HG03103 (cell line): ENCODE measurements at regions not wholly inside any gene's neighbourhood (a gene's known extent, or its start where the extent isn't known, plus 50 kb on each side); places are given as distances from the start of the nearest gene placed in this dataset.
"Not testable (repeated sequence)": the region's sequence is repeated elsewhere in the genome, so short reads cannot be mapped to it uniquely, and the experiment has no call there.

ENCODE experiments used
- ATAC-seq: cut with Tn5 transposase; IDR thresholded peaks from one replicate; pipeline ENCODE4 v1.9.1; 2021; ENCODE audit warnings: low read depth; ENCODE audit not compliant: unreplicated experiment

DNA sequence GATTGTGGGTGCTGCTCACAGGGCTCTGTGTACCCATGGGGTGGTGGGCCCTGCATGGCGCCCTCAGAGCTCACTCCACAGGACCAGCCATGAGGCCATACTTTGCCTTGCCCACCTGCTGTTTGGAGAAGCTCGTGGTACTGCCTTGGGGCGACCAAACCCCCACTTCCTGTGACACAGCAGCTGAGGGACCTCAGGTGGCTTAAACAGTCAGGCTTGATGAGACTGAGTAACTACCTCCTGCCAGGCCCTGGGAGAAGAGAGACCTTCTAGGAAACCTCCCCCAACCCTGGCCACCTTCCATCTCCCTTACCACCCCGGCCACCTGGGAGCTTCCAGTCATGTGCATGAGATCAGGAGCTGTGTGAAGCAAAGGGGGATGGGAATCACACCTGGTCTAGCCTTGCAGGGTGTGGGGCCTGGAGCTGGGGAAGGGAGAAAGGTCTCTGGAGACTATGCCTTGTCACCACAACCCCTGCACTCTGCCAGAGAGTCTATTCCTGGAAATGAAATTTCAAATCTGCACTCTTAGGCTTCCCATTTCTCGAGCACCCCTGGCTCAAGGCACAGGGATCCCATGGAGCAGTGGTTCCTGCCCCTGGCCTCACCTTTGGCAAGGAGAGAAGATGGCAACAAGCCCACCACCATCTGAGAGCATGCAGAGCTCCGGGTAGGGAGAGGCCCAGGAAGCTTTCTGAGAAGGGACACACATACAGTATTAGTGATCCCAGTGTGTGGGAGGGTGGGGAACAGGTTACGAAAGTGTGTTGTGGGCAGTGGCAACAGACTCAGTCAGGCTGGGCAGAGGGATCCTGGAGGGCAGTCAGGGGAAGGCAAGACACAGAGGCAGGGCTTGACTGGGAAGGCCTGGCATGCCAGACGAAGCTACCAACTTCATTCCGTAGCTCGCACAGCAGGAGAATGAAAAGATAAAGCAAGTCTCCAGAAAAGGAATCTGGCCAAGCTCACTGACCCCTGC lies 125.0 kb downstream of the URI1 start:
- no peak for ATAC-seq

DNA sequence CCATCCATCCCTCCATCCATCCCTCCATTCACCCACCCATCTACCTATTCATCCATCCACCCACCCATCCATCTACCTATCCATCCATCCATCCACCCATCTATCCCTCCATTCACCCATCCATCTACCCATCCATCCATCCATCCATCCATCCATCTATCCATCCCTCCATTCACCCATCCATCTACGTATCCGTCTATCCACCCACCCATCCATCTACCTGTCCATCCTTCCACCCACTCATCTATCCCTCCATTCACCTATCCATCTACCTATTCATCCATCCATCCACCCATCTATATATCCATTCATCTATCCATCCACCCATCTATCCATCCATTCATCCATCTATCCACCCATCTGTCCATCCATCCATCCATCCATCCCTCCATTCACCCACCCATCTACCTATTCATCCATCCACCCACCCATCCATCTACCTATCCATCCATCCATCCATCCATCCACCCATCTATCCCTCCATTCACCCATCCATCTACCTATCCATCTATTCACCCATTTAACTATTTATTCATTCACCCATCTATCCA lies 126.0 kb downstream of the URI1 start:
- not testable (repeated sequence) for ATAC-seq

DNA sequence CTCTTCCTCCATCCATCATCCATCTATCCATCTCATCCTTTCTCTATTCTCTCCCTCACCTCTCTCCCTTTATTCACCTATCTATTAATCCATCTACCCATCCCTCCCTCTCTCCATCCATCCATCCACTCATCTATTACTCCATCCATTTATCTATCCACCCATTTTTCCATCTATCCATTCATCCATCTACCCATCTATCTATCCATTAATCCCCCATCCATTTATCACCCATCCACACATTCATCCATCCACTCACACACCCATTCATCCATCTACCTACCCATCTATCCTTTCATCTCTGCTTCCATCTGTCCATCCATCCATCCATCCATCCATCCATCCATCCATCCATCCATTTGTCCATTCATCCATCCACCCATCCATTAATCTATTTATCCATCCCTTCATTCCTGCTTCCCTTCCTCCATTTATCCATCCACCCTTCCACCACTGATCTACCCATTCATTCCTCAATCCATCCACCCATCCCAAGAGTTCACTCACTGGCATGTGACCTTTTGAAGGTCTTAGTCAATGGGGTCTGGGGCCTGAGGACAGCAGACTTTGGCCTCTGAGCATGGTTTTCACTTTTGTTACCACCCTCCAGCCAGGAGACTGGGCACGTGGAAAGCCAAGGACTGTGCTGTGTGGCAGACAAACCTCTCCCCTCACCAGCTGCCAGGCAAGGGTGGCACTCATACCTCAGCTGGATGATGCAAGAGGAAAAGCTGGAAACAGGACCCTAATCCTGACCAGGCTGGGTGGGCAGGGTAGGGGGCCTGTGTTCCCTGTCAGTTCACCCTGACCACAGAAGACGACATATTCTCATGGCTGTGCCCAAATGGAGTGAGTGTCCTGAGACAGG lies 126.7 kb downstream of the URI1 start:
- no peak for ATAC-seq

DNA sequence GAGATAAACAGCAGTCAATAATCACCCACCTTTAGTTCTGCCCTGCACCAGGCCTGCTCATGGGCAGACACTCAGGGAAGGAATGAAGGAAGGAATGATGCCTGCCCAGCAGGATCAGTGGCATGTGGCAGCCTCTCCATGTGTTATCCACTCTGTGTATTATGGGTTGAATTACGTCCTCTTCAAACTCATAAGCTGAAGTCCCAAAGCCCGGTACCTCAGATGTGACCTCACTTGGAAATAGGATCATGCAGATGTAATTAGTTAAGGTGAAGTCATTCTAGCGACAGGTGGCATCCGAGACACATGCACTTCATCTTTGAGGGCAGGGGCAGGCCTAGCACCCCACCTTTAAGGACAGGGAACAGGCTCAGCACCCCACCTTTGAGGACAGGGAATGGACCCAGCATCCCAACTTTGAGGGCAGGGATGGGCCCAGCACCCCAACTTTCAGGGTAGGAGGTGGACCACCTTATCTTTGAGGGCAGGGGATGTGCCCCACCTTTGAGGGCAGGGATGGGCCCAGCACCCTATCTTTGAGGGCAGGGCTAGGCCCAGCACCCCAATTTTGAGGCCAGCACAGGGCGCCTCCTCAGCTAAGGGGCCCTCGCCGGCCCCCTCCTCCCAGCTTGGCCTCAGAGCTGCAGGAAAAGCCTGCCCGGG lies 127.6 kb downstream of the URI1 start:
- ATAC-seq, result no peak

DNA sequence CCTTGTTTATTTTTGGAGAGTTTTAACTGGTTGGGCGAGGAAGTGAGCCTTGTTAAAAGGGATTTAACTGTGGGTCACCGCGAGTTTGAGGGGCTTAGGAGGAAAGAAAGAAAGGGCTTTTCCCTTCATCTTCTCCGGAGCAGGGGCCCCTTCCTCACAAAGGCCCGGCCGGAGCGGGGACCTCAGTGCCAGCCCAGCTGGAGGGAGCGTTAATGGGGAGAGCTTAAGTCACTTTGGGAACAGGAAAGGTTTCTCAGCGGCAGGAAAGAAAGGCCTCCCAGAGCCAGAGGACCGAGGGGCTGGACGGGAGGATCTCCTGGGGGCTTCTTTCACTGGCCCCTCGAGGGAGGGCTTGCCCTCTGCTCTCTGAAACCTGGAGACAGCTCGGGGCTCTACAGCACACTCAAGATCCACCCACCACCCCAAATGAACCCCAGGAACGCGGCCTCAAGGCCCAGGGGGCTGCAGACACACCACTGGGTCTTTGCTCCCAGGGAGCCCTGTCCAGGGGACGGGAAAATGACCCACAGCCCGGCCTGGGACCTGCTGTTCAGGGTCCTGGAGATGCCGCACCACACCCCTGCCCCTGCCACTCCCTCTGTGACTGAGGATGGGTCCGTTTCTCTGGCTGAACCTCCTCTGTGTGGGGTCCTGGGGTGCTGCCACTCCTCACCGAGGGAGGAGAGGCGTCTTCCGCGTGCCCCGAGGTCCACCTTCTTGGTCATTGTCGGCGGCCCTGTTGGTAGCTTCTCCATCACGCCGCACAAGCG lies 128.3 kb downstream of the URI1 start:
- ATAC-seq, result no peak

DNA sequence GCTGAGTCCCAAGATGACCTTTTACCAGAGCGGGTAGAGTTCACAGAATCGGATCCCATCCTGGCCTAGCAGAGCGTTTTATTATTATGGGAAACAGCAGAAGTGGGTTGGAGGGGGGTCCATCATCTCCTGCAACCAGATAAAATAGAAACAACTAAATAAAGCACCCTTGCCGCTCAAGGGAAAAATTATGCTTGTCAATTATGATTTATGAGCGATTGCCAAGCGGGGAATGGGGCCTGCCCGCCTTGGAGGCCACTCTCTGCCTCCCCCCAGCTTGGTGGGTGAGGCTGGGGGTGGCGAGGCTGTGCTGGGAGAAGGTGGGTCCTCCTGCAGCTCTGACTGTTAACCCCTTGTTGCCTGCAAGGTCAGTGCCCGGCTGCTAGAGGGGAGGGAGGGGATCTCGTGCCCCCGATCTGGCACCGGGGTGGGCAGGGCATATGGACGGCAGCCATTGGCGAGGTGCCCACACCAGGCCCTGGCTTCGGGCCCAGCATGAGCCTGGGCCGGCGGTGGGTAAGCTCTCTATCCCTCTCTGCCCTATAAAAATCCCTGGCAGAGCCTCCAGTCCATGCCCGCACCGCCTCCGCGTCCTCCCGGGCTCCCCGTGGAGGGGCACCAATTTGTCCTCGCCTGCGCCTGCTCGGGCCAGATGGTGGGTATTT lies 129.1 kb downstream of the URI1 start:
- ATAC-seq, result no peak

DNA sequence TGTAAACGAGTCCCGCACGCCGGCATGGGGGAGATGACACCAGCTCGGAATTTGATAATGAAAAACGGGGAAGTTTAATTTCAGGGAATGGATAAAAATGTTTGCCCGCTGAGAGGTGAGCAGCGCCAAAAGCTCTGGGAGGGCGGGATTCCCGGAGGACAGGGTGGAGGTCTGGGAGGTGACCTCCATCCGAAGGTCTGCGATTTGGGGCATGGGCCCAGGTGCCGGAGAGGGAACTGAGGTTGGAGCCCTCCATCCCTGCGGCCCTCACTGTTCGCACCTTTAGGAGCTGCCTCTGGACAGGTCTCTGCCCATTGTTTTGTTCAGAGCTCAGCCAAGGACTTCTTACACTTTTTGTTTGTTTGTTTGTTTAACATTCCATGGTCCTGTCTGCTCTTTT lies 129.8 kb downstream of the URI1 start:
- ATAC-seq, result no peak

DNA sequence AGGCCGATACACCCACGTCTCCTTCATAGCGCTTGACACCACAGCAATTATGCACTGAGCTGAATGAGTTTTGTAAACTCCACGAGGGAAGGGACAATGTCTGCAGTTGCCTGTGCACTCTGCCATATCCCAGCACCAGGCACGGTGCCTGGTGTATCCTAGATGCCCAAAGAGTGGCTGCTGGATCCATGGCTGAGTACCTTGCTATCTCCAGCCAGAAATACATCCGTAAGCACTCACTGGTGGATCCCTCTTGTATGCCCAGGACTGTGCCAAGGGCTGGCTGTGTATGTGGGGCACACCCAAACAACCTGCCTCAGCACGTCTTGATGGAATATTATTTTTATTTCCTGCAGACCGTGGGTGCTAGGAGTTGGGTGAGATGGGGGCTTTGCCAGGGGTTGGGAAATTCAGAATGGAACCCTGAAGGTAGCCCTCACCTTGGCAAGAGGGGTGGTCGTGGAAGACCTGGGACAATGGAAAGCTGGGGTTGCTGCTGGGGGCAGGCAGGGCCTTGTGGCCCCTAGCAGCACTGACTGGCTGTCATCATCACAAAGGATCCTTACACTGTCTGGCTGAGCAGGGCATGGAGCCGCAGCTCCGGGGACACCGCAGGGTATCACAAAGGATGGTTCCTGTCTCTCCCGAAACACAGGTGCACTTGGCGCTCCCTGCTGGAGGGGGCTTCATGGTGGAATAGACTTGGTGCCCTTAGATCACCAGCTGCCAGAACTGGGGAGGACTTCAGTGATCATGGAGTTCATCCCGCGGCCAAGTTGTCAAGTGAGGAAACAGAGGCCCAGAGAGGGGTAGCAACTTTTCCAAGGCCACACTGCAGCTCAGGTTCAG lies 131.3 kb downstream of the URI1 start:
- no peak for ATAC-seq

DNA sequence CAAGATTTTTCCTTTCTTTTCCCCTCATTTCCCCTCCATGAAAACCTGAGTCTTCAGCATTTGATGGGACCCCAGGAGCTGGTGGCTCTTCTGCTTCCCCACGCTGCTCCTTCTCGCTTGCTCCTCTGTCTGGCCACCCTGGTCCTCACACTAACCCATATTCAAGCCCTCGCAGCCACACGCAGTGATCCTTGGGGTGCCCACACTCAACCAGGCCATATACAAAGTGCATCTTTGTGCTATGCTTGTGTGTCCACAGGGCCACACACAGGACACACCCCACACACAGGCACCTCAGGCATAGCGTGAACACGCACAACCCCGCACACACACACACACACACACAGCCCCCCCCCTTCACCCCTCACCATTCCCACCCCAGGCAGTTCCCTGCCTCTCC lies 132.1 kb downstream of the URI1 start:
- ATAC-seq, result no peak

DNA sequence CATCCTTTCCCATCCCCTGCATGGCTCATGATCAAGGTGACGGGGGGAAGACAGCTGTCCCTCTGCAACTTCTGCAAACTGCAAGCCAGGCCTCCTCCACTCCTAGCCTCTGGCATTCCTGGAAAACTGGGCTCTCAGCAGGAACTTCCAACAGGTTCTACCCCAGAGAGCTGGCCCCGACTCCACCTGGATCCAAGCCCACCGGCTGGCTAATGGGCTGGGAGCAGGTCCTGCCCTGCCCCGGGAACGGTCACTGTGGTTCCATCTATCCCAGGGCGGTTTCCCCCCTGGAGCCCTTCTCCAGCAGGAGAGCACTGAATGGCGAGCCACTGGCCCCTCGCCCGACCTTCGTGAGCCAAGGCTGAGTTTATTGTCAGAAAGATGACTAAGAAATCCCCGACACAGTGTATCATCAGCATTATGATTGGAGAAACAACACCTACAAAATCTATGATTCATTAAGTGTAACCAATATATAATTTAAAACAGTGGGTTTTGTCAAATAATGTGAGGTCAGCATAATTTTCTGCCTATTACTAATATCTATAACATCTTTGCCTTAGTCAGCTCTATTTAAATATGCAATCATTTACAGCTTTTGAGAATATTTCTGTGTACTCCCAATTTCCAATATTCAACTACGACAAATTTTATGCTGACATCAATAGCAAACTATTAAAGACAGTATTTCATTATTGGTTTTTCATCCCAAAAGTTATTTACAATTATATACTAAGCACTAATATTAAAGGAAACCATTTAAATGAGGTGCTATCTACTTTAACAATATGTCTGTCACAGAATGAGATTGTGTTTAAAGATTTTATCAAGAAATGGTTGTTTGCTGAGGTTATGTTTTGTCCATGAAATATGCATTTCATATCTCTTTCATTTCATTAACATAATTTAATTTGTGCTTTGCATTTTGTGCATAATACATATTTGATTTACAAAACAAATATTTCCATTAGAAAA lies 133.0 kb downstream of the URI1 start:
- ATAC-seq, result no peak

DNA sequence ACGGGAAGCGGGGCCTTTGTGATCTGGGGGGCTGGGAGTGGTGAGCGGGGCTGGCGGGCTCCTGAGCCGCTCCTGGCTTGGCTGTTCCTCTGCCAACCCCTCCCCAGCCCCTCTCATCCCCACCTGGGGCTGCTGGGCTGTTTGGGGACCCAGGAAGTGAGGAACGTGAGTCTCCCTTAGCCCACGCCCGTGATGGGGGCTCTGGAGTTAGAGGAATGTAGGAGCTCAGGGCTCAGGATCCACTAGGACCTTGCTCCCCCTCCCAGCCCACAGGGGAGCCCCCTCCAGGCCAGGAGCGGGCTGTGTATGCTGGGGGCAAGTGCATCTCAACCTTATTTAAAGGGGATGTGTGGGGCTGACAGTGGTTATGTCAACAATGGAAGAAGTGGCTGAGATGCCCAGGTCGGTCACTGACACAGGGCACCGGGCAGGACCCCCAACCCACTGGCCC lies 134.1 kb downstream of the URI1 start:
- no peak for ATAC-seq

DNA sequence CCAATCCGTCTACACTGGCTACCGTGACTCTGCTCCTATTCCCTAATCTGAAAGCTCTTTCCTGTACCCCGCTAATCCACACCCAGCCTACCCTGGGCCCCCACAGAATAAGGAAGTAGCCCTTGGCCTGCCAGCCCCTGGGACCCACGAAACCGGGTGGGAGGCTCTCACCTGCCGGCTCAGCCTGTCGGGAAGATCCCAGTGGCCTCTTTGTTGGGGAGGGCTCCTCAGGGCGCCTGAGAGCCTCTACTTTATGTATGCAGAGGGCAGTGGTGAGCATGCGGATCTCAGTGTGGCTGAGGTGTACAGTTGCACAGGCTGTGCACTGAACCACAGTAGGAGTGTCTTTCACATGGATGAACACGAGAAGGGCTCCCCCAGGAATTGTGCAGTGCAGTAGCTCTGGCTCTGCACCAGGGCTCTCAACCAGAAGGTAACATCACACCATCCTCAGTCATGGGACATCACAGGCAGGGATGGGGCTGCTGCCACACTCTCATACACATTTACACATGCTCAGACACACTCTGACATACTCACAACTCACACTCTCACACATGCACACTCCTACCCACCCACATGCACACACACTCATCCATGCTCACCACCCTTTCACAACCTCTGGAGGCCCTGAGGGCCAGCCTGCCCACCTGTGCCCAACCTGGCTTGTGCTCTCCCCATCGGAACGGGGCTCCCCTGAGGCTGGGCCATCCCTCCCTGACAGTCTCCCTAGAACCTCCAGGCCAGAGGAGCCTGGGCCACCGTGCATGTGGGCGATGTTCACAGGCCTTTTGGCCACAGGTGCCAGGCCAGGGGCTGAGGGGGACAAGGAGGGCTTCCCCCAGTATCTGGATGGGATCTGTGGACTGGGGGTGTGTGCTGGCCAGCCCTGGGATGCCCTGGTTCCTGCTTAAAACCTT lies 135.0 kb downstream of the URI1 start:
- no peak for ATAC-seq

DNA sequence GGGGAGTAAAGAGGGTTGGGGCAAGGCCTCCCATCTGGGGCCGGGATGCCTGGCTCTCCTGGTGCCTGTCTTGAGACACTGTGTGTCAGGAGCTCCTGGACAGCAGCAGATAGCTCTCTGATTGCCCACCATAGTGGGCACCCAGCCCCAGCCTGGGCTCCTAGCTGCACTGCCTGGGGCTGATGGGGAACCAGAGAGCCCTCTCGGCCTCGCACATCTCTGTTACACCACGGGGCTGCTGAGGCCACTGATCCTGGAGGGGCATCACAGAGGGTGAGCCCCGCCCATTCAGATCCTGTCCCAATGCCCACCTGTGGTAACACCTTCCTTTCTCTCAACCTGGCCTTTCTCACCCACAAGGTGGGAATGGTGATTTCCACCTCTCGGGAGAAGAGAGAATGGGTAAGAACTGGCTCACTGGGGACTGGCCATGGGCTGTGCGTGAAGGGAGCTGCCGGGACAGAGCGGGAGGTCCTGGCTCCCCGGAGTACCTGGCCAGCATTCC lies 135.9 kb downstream of the URI1 start:
- no peak for ATAC-seq

DNA sequence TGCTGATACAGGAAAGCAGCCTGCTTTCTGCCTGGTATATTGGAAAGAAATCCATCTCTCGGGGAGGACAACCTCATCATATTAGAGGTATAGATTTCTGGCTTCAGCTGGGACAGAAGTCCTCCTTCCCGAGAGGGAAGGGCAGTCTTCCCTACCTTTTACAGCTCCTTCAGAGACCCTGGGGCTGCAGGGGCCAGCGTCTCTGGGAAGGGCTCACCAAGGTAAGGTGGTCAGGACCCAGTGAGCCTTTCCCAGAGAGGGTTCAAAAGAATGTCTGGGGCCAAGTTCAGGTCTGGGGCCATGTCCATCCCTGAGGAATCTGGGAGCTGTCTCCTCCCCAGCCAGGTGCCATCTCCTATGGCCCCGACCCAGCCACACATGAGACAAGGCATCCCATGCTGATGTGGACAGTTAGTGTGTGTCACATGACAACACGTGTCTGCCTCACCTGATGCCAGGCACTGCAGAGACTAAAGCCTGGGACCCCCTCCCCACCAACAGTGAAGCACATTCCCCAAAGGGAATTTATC lies 136.4 kb downstream of the URI1 start:
- ATAC-seq, result no peak

DNA sequence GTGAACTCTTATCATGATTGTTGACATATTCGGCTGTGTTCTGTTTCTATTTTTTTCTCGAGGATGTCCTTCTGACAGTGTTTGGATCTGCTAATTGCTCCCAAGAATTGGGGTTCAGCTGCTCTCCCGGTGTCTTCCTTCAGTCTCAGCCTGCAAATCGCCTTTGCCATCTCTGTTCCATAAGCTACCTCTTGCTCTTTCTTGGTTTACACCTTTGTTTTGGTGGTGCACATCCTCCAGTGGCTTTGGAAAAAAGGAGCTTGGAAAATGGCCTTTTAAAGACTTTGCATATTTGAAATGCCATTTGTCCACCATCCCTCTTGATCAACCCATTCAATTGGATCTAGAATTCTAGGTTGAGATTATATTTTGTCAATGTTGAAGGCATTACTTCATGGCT lies 137.2 kb downstream of the URI1 start:
- no peak for ATAC-seq

DNA sequence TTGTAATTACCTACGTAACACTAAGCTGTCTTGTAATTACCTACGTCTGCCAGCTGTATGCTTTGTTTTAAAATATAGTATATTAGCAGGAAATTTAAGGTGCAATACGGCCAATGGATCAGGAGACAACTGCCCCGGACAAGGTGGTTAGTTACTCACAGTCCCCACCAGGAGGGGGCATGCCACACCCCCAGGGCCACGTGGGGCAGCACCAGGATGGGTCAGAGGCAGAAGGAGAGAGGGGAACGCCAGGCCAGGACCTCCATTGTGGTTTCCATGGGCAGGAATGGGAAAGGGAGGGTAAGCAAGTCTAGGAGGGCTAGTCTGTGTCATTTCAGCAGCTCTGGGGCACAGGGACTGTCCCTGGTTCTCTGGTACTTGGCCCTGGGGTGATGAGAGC lies 140.1 kb downstream of the URI1 start:
- ATAC-seq, result no peak
